ENCODE measurements at regions not wholly inside any gene's neighbourhood (a gene's known extent, or its start where the extent isn't known, plus 50 kb on each side); places are given as distances from the start of the nearest gene placed in this dataset.

DNA sequence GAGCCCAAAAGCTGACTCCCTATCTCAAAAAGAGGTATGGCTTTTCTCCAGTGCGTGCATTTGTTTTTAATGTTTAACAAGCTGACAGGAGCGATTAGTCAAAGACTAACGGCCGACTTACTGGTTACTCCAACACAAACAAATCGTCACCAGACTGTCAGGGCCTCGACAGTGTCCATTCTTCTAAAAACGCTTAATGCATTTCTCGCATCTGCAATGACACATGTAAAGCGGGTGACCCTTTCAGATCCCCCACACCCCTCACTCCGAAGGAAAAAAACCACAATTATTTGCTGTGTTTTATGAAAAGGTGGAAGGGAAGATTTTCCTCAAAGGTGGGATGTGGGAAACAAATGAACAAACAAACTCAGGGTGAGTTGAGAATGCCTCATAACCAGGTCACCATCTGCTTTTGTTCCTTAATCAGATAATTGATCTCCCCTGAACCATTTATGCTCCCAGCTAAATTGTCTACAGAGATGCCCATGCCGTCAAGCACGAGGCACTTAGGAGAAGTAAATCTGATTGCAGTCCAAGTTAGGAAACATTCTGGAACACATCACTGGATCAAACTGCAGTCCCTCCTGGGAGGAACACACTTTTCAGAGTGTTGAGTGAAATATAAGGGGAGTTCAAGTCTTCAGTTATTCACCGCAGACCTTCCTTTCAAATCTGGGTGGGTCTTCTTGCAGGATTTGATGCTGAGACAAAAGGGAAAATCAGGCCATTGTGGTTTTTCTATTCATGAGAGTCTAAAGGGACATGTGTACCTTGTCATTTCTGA, 340.8 kb downstream of the CMPK2 start:
- intact Hi-C loops (cut with micrococcal nuclease) = loop anchor here (5.0 kb wide), 1 partner anchor 173 kb away; no protein-coding TSS in a partner anchor
- TF ChIP-seq RAD21 (IDR thresholded peaks at IDR 0.05; ENCODE audit: low read depth) (no peak), SRF (IDR thresholded peaks at IDR 0.05; ENCODE audit: low read depth) (no peak), POLR2A (IDR thresholded peaks at IDR 0.05; ENCODE audit: borderline replicate concordance, extremely low read depth, insufficient read depth, insufficient read length) (no peak), MAX (IDR thresholded peaks at IDR 0.05) (no peak), CEBPB (IDR thresholded peaks at IDR 0.05; ENCODE audit: low read depth) (no peak), EGR1 (IDR thresholded peaks at IDR 0.05; ENCODE audit: low read depth) (no peak), EZH2 (IDR thresholded peaks at IDR 0.05) (no peak), EZH2phosphoT487 (IDR thresholded peaks at IDR 0.05; ENCODE audit: borderline replicate concordance) (no peak), YY1 (IDR thresholded peaks at IDR 0.05; ENCODE audit: extremely low read depth, insufficient replicate concordance, low read depth, low read length) (no peak), TCF7L2 (IDR thresholded peaks at IDR 0.05; ENCODE audit: borderline replicate concordance, extremely low read depth, insufficient read depth, insufficient read length) (no peak), ZBTB33 (IDR thresholded peaks at IDR 0.05; ENCODE audit: extremely low read depth, insufficient replicate concordance, low read length) (no peak), ZFX (IDR thresholded peaks at IDR 0.05) (no peak), ZNF274 (IDR thresholded peaks at IDR 0.05; ENCODE audit: low read depth, low read length) (no peak), SP1 (IDR thresholded peaks at IDR 0.05; ENCODE audit: low read depth) (no peak)
- TF ChIP-seq, protein P1, sequence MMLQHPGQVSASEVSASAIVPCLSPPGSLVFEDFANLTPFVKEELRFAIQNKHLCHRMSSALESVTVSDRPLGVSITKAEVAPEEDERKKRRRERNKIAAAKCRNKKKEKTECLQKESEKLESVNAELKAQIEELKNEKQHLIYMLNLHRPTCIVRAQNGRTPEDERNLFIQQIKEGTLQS (IDR thresholded peaks at IDR 0.05) = no peak
- TF ChIP-seq, protein P2, sequence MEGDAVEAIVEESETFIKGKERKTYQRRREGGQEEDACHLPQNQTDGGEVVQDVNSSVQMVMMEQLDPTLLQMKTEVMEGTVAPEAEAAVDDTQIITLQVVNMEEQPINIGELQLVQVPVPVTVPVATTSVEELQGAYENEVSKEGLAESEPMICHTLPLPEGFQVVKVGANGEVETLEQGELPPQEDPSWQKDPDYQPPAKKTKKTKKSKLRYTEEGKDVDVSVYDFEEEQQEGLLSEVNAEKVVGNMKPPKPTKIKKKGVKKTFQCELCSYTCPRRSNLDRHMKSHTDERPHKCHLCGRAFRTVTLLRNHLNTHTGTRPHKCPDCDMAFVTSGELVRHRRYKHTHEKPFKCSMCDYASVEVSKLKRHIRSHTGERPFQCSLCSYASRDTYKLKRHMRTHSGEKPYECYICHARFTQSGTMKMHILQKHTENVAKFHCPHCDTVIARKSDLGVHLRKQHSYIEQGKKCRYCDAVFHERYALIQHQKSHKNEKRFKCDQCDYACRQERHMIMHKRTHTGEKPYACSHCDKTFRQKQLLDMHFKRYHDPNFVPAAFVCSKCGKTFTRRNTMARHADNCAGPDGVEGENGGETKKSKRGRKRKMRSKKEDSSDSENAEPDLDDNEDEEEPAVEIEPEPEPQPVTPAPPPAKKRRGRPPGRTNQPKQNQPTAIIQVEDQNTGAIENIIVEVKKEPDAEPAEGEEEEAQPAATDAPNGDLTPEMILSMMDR (IDR thresholded peaks at IDR 0.05 in 2 of 3, conservative IDR thresholded peaks at IDR 0.05 in 1 of 3; ENCODE audit: borderline replicate concordance in 1 of 3, insufficient read depth in 1 of 3, low read depth in 2 of 3, low read length in 2 of 3) = no peak
- TF ChIP-seq, protein P3, sequence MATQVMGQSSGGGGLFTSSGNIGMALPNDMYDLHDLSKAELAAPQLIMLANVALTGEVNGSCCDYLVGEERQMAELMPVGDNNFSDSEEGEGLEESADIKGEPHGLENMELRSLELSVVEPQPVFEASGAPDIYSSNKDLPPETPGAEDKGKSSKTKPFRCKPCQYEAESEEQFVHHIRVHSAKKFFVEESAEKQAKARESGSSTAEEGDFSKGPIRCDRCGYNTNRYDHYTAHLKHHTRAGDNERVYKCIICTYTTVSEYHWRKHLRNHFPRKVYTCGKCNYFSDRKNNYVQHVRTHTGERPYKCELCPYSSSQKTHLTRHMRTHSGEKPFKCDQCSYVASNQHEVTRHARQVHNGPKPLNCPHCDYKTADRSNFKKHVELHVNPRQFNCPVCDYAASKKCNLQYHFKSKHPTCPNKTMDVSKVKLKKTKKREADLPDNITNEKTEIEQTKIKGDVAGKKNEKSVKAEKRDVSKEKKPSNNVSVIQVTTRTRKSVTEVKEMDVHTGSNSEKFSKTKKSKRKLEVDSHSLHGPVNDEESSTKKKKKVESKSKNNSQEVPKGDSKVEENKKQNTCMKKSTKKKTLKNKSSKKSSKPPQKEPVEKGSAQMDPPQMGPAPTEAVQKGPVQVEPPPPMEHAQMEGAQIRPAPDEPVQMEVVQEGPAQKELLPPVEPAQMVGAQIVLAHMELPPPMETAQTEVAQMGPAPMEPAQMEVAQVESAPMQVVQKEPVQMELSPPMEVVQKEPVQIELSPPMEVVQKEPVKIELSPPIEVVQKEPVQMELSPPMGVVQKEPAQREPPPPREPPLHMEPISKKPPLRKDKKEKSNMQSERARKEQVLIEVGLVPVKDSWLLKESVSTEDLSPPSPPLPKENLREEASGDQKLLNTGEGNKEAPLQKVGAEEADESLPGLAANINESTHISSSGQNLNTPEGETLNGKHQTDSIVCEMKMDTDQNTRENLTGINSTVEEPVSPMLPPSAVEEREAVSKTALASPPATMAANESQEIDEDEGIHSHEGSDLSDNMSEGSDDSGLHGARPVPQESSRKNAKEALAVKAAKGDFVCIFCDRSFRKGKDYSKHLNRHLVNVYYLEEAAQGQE (IDR thresholded peaks at IDR 0.05; ENCODE audit: low read depth) = no peak
- Histone ChIP-seq H3K27ac (ENCODE audit: low read depth, low read length) (no peak overlapping the region), H3K4me1 (ENCODE audit: control insufficient read depth in 1 of 2, insufficient read depth in 2 of 2, low read length in 2 of 2) (no peaks in the 10 kb centered on the region), H3K9ac (ENCODE audit: low read length) (no peak overlapping the region), H3K4me2 (ENCODE audit: low read length) (no peak overlapping the region), H3K27me3 (ENCODE audit: insufficient read depth, low read length) (no peaks in the 10 kb centered on the region), H3K9me2 (ENCODE audit: insufficient read depth) (no peaks in the 10 kb centered on the region), H3K79me2 (ENCODE audit: insufficient read depth, low read length) (no peaks in the 10 kb centered on the region), H3K36me3 (ENCODE audit: control insufficient read depth in 1 of 2, insufficient read depth in 2 of 2, low read length in 2 of 2) (no peaks in the 10 kb centered on the region), H2AFZ (ENCODE audit: low read depth, low read length, poor library complexity, severe bottlenecking) (no peak overlapping the region), H3K4me3 (replicated peaks in 1 of 2; ENCODE audit: low read depth in 1 of 2, low read length in 2 of 2) (no peak overlapping the region), H4K20me1 (ENCODE audit: insufficient read depth) (no peaks in the 10 kb centered on the region), H3K9me3 (ENCODE audit: control insufficient read depth in 1 of 2, insufficient read depth in 1 of 2, low read depth in 1 of 2, low read length in 2 of 2) (no peaks in the 10 kb centered on the region)
- ChIA-PET POLR2A (no interaction called here), RAD21 (ENCODE audit: low non-redundant PET in 1 of 2, low total read pairs in 2 of 2, uncharacterized antibody in 2 of 2, unreplicated experiment in 2 of 2) (no interaction called here), CTCF (no interaction called here)
- BruUV-seq (replicated peaks) = no TSS peak
- ATAC-seq (no peak), DNase-seq (ENCODE audit: low read depth, low spot score) (no peak)

Data from HCT116 (cell line).